ENCODE measurements at regions not wholly inside any gene's neighbourhood (a gene's known extent, or its start where the extent isn't known, plus 50 kb on each side); places are given as distances from the start of the nearest gene placed in this dataset.

GRCh38 chr14:98010784-98011183, 1213.6 kb downstream of the VRK1 start:
- Mint-ChIP-seq H3K27ac (no peak overlapping the region), H3K9me3 (no peaks in the 10 kb centered on the region), H3K4me3 (ENCODE audit: low read depth) (no peak overlapping the region), H3K4me1 (ENCODE audit: low read depth) (peaks cover 30% of the 10 kb centered on the region), H3K27me3 (ENCODE audit: low read depth) (no peaks in the 10 kb centered on the region), H3K36me3 (ENCODE audit: low read depth) (no peaks in the 10 kb centered on the region)
- DNase-seq (ENCODE audit: low spot score), result no peak
- intact Hi-C loops (cut with micrococcal nuclease), result no loop called here

GRCh38 chr14:98014851-98015615, 1217.9 kb downstream of the VRK1 start:
- H3K4me1 Mint-ChIP-seq (ENCODE audit: low read depth), result peaks cover 26% of the 10 kb centered on the region

GRCh38 chr14:98015921-98016320, 1218.7 kb downstream of the VRK1 start:
- no peak overlapping the region for H3K4me3 Mint-ChIP-seq (ENCODE audit: low read depth)
- H3K9me3 Mint-ChIP-seq, result no peaks in the 10 kb centered on the region
- H3K27ac Mint-ChIP-seq, result no peak overlapping the region
- no peaks in the 10 kb centered on the region for H3K36me3 Mint-ChIP-seq (ENCODE audit: low read depth)
- peaks cover 23% of the 10 kb centered on the region for H3K4me1 Mint-ChIP-seq (ENCODE audit: low read depth)
- intact Hi-C loops (cut with micrococcal nuclease), result no loop called here
- no peaks in the 10 kb centered on the region for H3K27me3 Mint-ChIP-seq (ENCODE audit: low read depth)
- no peak for DNase-seq (ENCODE audit: low spot score)

More at GRCh38 chr14:98014851-98015615, 1217.9 kb downstream of the VRK1 start:
- Mint-ChIP-seq H3K36me3 (ENCODE audit: low read depth) (no peaks in the 10 kb centered on the region), H3K4me3 (ENCODE audit: low read depth) (no peak overlapping the region), H3K27ac (no peak overlapping the region), H3K27me3 (ENCODE audit: low read depth) (no peaks in the 10 kb centered on the region), H3K9me3 (no peaks in the 10 kb centered on the region)
- DNase-seq (ENCODE audit: low spot score), result no peak
- intact Hi-C loops (cut with micrococcal nuclease), result no loop called here

- Mint-ChIP-seq H3K4me3 (ENCODE audit: low read depth) (no peak overlapping the region), H3K27ac (no peak overlapping the region), H3K9me3 (no peaks in the 10 kb centered on the region), H3K27me3 (ENCODE audit: low read depth) (no peaks in the 10 kb centered on the region), H3K4me1 (ENCODE audit: low read depth) (peaks cover 19% of the 10 kb centered on the region), H3K36me3 (ENCODE audit: low read depth) (no peaks in the 10 kb centered on the region)
- no peak for DNase-seq (ENCODE audit: low spot score)
- intact Hi-C loops (cut with micrococcal nuclease), result no loop called here
These were observed 1221.4 kb downstream of the VRK1 start for GRCh38 chr14:98018628-98019027.

GRCh38 chr14:98022541-98023520, 1225.6 kb downstream of the VRK1 start:
- Mint-ChIP-seq H3K27me3 (ENCODE audit: low read depth) (no peaks in the 10 kb centered on the region), H3K4me3 (ENCODE audit: low read depth) (no peak overlapping the region)
- intact Hi-C loops (cut with micrococcal nuclease), result no loop called here

GRCh38 chr14:98028162-98028561, 1231.0 kb downstream of the VRK1 start:
- H3K9me3 Mint-ChIP-seq, result peaks cover 19% of the 10 kb centered on the region
- H3K36me3 Mint-ChIP-seq (ENCODE audit: low read depth), result no peaks in the 10 kb centered on the region
- peaks cover 7% of the 10 kb centered on the region for H3K4me1 Mint-ChIP-seq (ENCODE audit: low read depth)
- intact Hi-C loops (cut with micrococcal nuclease), result no loop called here
- H3K27me3 Mint-ChIP-seq (ENCODE audit: low read depth), result no peaks in the 10 kb centered on the region
- no peak overlapping the region for H3K27ac Mint-ChIP-seq
- H3K4me3 Mint-ChIP-seq (ENCODE audit: low read depth), result no peak overlapping the region
- DNase-seq (ENCODE audit: low spot score), result no peak

More at GRCh38 chr14:98022541-98023520, 1225.6 kb downstream of the VRK1 start:
- Mint-ChIP-seq H3K36me3 (ENCODE audit: low read depth) (no peaks in the 10 kb centered on the region), H3K4me1 (ENCODE audit: low read depth) (peaks cover 13% of the 10 kb centered on the region), H3K9me3 (peaks cover 4% of the 10 kb centered on the region), H3K27ac (no peak overlapping the region)
- DNase-seq (ENCODE audit: low spot score), result no peak

GRCh38 chr14:98035396-98035795, 1236.6 kb downstream of the BCL11B start:
- Mint-ChIP-seq H3K27ac (no peak overlapping the region), H3K4me1 (ENCODE audit: low read depth) (no peaks in the 10 kb centered on the region), H3K36me3 (ENCODE audit: low read depth) (no peaks in the 10 kb centered on the region), H3K4me3 (ENCODE audit: low read depth) (no peak overlapping the region), H3K27me3 (ENCODE audit: low read depth) (no peaks in the 10 kb centered on the region), H3K9me3 (peaks cover 7% of the 10 kb centered on the region)
- intact Hi-C loops (cut with micrococcal nuclease), result no loop called here
- DNase-seq (ENCODE audit: low spot score), result no peak

GRCh38 chr14:98037831-98038230, 1234.2 kb downstream of the BCL11B start:
- Mint-ChIP-seq H3K27me3 (ENCODE audit: low read depth) (no peaks in the 10 kb centered on the region), H3K4me3 (ENCODE audit: low read depth) (no peak overlapping the region), H3K27ac (no peak overlapping the region), H3K4me1 (ENCODE audit: low read depth) (no peaks in the 10 kb centered on the region), H3K9me3 (no peaks in the 10 kb centered on the region), H3K36me3 (ENCODE audit: low read depth) (no peaks in the 10 kb centered on the region)
- no peak for DNase-seq (ENCODE audit: low spot score)
- intact Hi-C loops (cut with micrococcal nuclease), result no loop called here

- Mint-ChIP-seq H3K4me3 (ENCODE audit: low read depth) (no peak overlapping the region), H3K27me3 (ENCODE audit: low read depth) (no peaks in the 10 kb centered on the region), H3K27ac (no peak overlapping the region)
These were observed 1215.1 kb downstream of the BCL11B start for GRCh38 chr14:98056946-98057345.

GRCh38 chr14:98059106-98059505, 1212.9 kb downstream of the BCL11B start:
- Mint-ChIP-seq H3K4me1 (ENCODE audit: low read depth) (no peaks in the 10 kb centered on the region), H3K27ac (no peak overlapping the region), H3K9me3 (no peaks in the 10 kb centered on the region), H3K4me3 (ENCODE audit: low read depth) (no peak overlapping the region), H3K27me3 (ENCODE audit: low read depth) (no peaks in the 10 kb centered on the region), H3K36me3 (ENCODE audit: low read depth) (no peaks in the 10 kb centered on the region)
- no peak for DNase-seq (ENCODE audit: low spot score)
- intact Hi-C loops (cut with micrococcal nuclease), result no loop called here

More at GRCh38 chr14:98056946-98057345, 1215.1 kb downstream of the BCL11B start:
- DNase-seq (ENCODE audit: low spot score), result no peak
- no peaks in the 10 kb centered on the region for H3K9me3 Mint-ChIP-seq
- no peaks in the 10 kb centered on the region for H3K36me3 Mint-ChIP-seq (ENCODE audit: low read depth)
- H3K4me1 Mint-ChIP-seq (ENCODE audit: low read depth), result no peaks in the 10 kb centered on the region
- intact Hi-C loops (cut with micrococcal nuclease), result no loop called here

GRCh38 chr14:98062083-98062482, 1209.9 kb downstream of the BCL11B start:
- Mint-ChIP-seq H3K27me3 (ENCODE audit: low read depth) (no peaks in the 10 kb centered on the region), H3K9me3 (no peaks in the 10 kb centered on the region), H3K27ac (no peak overlapping the region), H3K4me3 (ENCODE audit: low read depth) (no peak overlapping the region), H3K4me1 (ENCODE audit: low read depth) (no peaks in the 10 kb centered on the region), H3K36me3 (ENCODE audit: low read depth) (no peaks in the 10 kb centered on the region)
- no peak for DNase-seq (ENCODE audit: low spot score)
- intact Hi-C loops (cut with micrococcal nuclease), result no loop called here

- intact Hi-C loops (cut with micrococcal nuclease), result no loop called here
- Mint-ChIP-seq H3K4me1 (ENCODE audit: low read depth) (no peaks in the 10 kb centered on the region), H3K27ac (no peak overlapping the region), H3K9me3 (no peaks in the 10 kb centered on the region), H3K36me3 (ENCODE audit: low read depth) (no peaks in the 10 kb centered on the region), H3K4me3 (ENCODE audit: low read depth) (no peak overlapping the region), H3K27me3 (ENCODE audit: low read depth) (no peaks in the 10 kb centered on the region)
- DNase-seq (ENCODE audit: low spot score), result no peak
These were observed 1202.3 kb downstream of the BCL11B start for GRCh38 chr14:98069712-98070171.

GRCh38 chr14:98070536-98070935, 1201.5 kb downstream of the BCL11B start:
- intact Hi-C loops (cut with micrococcal nuclease), result no loop called here
- no peaks in the 10 kb centered on the region for H3K9me3 Mint-ChIP-seq
- no peaks in the 10 kb centered on the region for H3K36me3 Mint-ChIP-seq (ENCODE audit: low read depth)
- no peaks in the 10 kb centered on the region for H3K4me1 Mint-ChIP-seq (ENCODE audit: low read depth)
- no peaks in the 10 kb centered on the region for H3K27me3 Mint-ChIP-seq (ENCODE audit: low read depth)
- H3K4me3 Mint-ChIP-seq (ENCODE audit: low read depth), result no peak overlapping the region
- no peak overlapping the region for H3K27ac Mint-ChIP-seq
- no peak for DNase-seq (ENCODE audit: low spot score)
